NCI-H748 treated with DMSO at 0.1 percent for 48 hours (cell line): ENCODE measurements at regions not wholly inside any gene's neighbourhood (a gene's known extent, or its start where the extent isn't known, plus 50 kb on each side); places are given as distances from the start of the nearest gene placed in this dataset.

ENCODE experiments used
- DNase-seq: peaks from one replicate; lab custom pipeline; 2025; lab: John Stamatoyannopoulos, UW

DNA sequence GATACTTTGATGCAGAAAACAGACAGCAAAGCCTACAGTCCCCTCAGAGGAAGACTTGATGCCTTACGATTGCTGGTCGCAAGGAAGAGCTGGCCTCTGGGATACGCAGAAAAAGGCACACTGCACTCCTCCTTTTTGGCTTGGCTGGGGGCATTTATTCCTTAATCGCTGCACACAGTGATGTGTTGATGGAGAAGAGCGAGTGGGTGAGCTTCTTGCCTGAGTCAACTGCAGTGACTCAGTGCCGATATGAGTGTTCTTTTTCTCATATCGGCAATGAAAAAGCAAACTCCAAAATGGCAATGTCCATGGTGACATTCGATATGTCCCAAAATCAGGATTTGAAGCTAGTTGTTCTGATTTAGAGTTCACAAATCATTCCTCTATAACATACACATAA is 794.8 kb downstream of the HACE1 start:
- no peak for DNase-seq

DNA sequence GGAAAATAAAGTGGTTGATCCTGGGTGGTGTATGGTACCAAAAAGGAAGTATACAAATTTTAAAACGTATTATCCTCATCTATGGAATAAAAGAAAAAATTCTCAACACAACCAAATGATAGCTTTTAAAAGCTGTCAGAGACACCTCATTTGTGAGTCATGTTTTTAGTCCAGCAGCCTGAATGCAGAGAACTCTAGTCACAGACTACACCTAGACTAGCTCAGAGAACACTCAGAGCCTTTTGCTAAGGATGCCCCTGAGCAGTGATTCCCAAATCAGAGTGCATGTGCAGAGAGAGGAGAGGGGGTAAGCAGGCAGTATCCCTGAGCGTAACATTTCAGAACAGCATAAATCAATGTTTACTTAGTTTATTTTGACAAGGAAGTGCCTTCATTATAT is 809.3 kb downstream of the HACE1 start:
- DNase-seq, result no peak

DNA sequence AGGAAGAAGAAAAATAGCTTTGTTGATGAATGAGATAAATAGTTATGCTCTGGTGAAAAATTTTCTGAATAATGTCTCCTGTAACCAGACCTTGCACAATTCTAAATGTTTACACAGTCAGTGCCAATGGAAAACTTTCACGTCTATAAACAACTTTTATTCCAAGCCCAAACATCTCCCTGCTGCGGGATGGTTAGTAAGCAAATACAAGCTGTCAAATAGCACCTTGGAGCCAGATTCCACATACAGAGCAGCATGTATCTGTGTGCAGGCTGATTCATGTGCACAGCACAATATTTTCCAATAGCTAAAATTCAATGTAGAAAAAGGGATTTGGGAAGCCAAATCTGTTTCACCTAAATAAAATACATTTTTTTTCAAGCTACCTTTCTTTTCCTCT is 813.3 kb downstream of the HACE1 start:
- DNase-seq, result no peak

DNA sequence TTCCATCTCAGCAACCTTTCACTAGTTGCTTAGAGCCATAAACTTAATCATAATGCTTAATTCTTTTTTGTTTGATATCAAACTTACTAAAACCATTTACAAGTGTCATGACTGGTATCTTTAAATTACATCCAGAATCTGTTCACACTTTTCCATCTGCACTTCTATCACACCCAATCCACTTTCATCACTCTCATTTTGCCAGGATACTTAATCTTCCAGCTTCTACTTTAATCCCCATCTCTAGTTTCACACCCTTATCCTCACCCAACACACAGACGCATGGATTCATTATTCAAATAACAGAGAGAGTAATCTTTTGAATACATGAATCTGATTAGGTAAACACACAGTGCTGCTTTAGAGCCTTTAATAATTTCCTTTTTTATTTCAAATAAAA is 828.4 kb downstream of the HACE1 start:
- DNase-seq, result no peak

GRCh38 chr6:104022126-104022525 is 837.6 kb downstream of the HACE1 start:
- DNase-seq, result no peak

GRCh38 chr6:104019075-104019753 is 840.5 kb downstream of the HACE1 start:
- DNase-seq, result no peak

- DNase-seq, result no peak
These were observed 842.0 kb downstream of the HACE1 start for GRCh38 chr6:104017410-104018381.

DNA sequence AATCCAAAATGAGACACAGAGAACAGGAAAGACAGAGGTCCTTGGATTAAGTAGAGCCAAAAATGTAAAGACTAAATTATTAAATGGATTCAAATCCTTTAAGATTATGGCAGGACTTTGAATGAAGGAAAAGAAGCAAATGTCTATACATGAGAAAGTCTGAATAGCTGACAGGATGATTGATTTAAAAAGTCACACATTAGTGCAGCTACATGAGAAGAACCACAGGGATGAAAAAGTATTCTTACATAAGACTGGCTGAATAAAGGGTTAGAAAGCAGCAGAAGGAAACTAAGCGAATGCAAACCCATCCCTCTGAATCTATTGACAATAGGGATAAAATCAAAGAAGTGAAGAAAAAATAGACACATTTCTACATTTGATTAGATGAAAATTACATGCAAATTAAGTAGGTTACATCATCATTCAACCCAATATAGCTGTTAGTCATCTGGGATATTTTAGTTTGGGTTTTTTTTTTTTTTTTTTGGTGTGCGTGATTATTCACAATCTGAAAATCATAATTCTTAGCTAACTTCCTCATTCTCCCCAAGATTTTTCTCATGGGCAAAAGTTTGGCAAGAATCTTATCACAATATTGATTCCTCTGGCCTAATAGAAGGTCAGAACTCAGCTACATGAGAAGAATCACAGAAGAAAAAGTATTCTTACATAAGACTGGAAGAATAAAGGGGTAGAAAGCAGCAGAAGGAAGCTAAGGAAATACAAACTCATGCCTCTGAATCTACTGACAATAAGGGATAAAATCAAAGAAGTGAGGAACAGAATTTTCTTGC is 845.4 kb downstream of the HACE1 start:
- DNase-seq, result no peak

DNA sequence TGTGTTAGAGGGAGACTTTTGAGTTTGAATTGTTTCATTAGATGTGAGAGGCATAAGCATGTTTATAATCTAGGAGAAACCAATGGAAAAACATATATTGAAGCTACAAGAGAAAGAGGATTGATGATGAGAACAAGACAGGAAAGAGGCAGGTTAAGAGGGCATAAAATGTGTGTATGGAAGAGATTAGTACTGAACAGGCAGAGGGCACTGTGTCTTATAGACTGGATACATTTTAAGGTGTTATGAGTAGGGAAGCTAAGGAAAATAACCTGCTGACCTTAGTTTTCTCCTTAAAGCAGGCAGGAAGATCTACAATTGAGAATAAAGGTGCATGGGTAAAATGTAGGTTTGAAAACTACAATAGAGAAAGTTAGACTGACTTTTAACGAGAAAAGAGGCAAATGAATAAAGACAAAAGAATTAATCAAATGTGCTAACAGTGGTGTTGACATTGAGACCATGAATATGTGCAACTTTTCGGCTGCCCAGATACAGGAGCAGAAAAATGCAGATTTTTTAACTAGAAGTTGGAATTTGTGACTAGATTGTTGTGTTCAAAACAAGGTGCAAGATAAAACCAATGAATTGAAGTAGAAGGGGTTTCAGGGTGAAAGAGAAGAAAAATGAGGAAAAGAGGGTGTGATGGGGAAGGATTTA is 846.3 kb downstream of the HACE1 start:
- no peak for DNase-seq

- no peak for DNase-seq
These were observed 848.8 kb downstream of the HACE1 start for GRCh38 chr6:104010897-104011296.

DNA sequence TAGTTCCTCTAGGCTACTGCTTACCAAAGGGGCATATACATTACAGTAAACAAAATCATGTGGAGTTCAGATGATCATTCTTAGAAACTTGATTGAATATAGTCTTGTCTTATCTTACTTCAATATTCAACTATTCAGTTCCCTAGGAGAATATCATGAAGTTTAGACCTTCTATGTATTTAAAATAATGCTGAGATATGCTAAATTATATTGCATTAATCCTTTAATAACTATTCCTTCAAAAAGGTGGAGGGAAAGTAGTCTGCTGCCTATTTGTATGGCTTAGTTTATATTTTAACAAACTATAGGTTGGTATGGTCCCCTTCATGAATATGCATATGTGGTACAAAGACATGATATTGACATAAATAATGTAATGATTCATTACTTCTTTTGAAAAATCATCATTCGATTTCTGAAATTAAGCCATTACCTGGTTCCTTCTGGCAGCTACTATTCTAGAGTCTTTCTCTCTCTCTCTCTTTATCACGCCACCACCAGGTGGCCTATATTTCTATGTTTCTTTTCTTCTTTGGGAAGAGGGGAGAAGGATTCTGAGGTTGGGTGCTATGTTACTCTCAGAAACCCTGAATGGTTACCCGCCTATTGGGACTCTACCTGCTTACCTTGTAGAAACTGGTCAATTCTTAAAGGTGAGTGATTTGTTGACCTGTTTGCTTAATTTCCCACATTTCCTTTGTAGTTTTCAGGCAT is 855.8 kb downstream of the HACE1 start:
- DNase-seq, result no peak

- no peak for DNase-seq
These were observed 864.1 kb downstream of the HACE1 start for GRCh38 chr6:103995571-103995970.

- DNase-seq, result no peak
These were observed 875.9 kb downstream of the HACE1 start for GRCh38 chr6:103983860-103984259.

- DNase-seq, result no peak
These were observed 876.7 kb downstream of the HACE1 start for GRCh38 chr6:103983011-103983410.

- no peak for DNase-seq
These were observed 877.1 kb downstream of the HACE1 start for GRCh38 chr6:103982574-103982973.

DNA sequence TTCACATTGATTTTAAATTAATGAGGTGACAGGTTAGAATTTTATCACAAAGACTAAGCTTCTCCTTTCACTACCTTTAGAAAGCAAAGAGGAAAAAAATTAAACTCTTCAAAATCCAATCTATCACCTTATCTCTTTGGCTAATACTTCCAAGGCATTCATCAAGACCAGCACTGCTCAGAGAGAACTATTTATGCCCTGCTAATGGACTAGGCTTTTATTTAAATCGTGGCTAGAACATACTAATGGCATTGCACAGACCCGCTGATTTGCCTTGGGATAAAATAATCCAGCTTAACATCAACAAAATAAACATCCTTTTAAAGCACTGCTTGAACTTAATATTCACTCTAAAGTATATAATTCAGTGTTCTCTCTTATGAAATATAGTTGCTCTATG is 880.4 kb downstream of the HACE1 start:
- DNase-seq, result no peak

DNA sequence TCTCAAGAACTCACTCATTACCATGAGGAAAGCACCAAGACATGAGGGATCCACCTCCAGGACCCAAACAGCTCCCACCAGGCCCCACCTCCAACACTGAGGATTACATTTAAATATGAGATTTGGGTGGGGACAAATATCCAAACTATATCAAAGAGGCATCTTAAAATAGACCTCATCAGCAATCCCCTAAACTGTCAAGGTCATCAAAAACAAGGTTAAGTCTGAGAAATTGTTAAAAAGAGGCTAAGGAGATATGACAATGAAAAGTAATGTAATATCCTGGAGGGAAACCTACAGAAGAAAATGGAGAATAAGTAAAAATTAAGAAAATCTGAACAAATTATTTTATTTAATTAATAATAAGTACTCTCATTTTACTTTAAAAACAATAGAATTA is 922.3 kb downstream of the HACE1 start:
- DNase-seq, result no peak

GRCh38 chr6:103925317-103925716 is 934.4 kb downstream of the HACE1 start:
- no peak for DNase-seq

DNA sequence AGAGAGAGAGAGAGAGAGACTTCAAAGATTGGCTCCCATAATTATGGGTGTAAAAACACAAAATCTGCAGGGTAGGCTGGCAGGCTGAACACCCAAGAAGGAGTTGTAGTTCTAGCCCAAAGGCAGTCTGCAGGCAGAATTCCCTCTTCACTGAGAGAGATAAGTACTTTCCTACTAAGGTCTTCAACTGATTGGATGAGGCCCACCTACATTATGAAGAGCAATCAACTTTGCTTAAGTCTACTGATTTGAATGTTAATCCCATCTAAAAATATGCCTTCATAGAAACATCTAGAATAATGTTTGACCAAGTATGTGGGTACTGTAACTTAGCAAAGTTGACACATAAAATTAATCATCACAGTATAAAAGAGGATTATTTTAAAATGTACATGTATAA is 949.7 kb downstream of the HACE1 start:
- DNase-seq, result no peak

- DNase-seq, result no peak
These were observed 950.8 kb downstream of the HACE1 start for GRCh38 chr6:103908898-103909297.

DNA sequence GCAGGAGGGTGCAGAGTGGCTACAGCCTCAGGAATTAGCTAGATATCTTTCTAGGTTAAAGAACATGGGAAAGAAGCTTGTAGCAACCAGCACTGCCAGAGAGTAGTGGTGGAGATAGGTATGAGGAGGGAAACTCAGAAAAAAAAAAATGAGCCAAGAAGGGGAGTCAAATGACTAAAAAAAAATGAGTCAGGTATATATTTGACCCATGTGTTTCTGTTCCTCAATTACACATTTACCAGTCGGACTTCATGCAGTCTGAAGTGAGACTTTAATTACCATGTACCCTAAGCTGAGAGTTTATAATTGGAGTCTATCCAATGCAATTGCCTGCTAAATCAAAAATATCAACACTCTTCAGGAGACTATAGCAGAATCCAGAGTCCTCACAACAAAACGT is 964.6 kb downstream of the HACE1 start:
- no peak for DNase-seq
